Peyer's patch (tissue), 4 donors: ENCODE measurements at regions not wholly inside any gene's neighbourhood (a gene's known extent, or its start where the extent isn't known, plus 50 kb on each side); places are given as distances from the start of the nearest gene placed in this dataset.

Experiments used
- DNase-seq, 3 donors: peaks; one replicate each; pipeline ENCODE4 v3.0.0-alpha.2; 2017 to 2019
- H3K27ac ChIP-seq, 4 donors: fragments of 200-600 bp; sonication (generic); one replicate each; pipeline ENCODE4 v1.5.1; 2016 to 2019
- H3K27me3 ChIP-seq, 2 donors: fragments of 200-600 bp; sonication (generic); one replicate each; pipeline ENCODE4 v1.5.1; 2019
- H3K36me3 ChIP-seq, 3 donors: fragments of 200-600 bp; sonication (generic); one replicate each; pipeline ENCODE4 v1.5.1; 2016 to 2019
- H3K4me1 ChIP-seq, 4 donors: fragments of 200-600 bp; sonication (generic); one replicate each; pipeline ENCODE4 v1.5.1; 2016 to 2019
- H3K4me3 ChIP-seq, 4 donors: fragments of 200-600 bp; sonication (generic); 1 replicate in 3 of 4; 2 replicates in 1 of 4; pipeline ENCODE4 v1.5.1; 2016 to 2019; ENCODE audit warnings: mild to moderate bottlenecking in 1 of 4
- H3K9me3 ChIP-seq, 4 donors: fragments of 200-600 bp; sonication (generic); one replicate each; pipeline ENCODE4 v1.5.1; 2016 to 2019; ENCODE audit warnings: mild to moderate bottlenecking in 1 of 4
- CTCF ChIP-seq, 6 experiments: fragments of 450-650 bp in 4 of 6; fragments of 200-600 bp in 2 of 6; sonication (generic) in 1 of 6; IDR thresholded peaks; one replicate each; pipeline ENCODE4 v1.5.1; 2017 to 2019; ENCODE audit warnings: antibody characterized with exemption in 6 of 6, mild to moderate bottlenecking in 3 of 6, moderate library complexity in 1 of 6
- POLR2A ChIP-seq, 2 donors: fragments of 450-650 bp; IDR thresholded peaks; one replicate each; pipeline ENCODE4 v1.5.1; 2017; ENCODE audit warnings: antibody characterized with exemption in 2 of 2, mild to moderate bottlenecking in 2 of 2, moderate library complexity in 2 of 2

- H3K36me3 ChIP-seq: no peaks in the 10 kb centered on the region
- peak in 1 of 3 donors; percentile 68 for DNase-seq
- H3K4me3 ChIP-seq: no peak overlapping the region
- H3K27me3 ChIP-seq: no peaks in the 10 kb centered on the region
- H3K4me1 ChIP-seq: peaks cover 0 to 7% (median 0%) of the 10 kb centered on the region in 4 donors
- TF ChIP-seq CTCF (IDR thresholded peaks at IDR 0.05) (no peak), POLR2A (IDR thresholded peaks at IDR 0.05) (no peak)
- no peaks in the 10 kb centered on the region for H3K9me3 ChIP-seq
- no peak overlapping the region for H3K27ac ChIP-seq
These were observed 67.4 kb downstream of the PHLDA1 start for GRCh38 chr12:75964150-75964549.

- peaks cover 0 to 10% (median 0%) of the 10 kb centered on the region in 4 donors for H3K4me1 ChIP-seq
- H3K4me3 ChIP-seq: no peak overlapping the region
- TF ChIP-seq CTCF (IDR thresholded peaks at IDR 0.05) (no peak), POLR2A (IDR thresholded peaks at IDR 0.05) (no peak)
- no peaks in the 10 kb centered on the region for H3K9me3 ChIP-seq
- H3K36me3 ChIP-seq: no peaks in the 10 kb centered on the region
- H3K27me3 ChIP-seq: no peaks in the 10 kb centered on the region
- no peak for DNase-seq
- no peak overlapping the region for H3K27ac ChIP-seq
These were observed 69.7 kb downstream of the PHLDA1 start for GRCh38 chr12:75961878-75962277.

- H3K36me3 ChIP-seq: no peaks in the 10 kb centered on the region
- no peak for DNase-seq
- TF ChIP-seq CTCF (IDR thresholded peaks at IDR 0.05) (no peak), POLR2A (IDR thresholded peaks at IDR 0.05) (no peak)
- H3K27me3 ChIP-seq: no peaks in the 10 kb centered on the region
- peaks cover 0 to 10% (median 0%) of the 10 kb centered on the region in 4 donors for H3K4me1 ChIP-seq
- H3K9me3 ChIP-seq: no peaks in the 10 kb centered on the region
- H3K4me3 ChIP-seq: no peak overlapping the region
- H3K27ac ChIP-seq: no peak overlapping the region
These were observed 70.5 kb downstream of the PHLDA1 start for GRCh38 chr12:75960954-75961661.

GRCh38 chr12:75960086-75960910 lies 71.3 kb downstream of the PHLDA1 start:
- Histone ChIP-seq H3K27ac (no peak overlapping the region), H3K4me1 (peaks cover 0 to 10% (median 0%) of the 10 kb centered on the region in 4 donors), H3K36me3 (no peaks in the 10 kb centered on the region), H3K9me3 (no peaks in the 10 kb centered on the region), H3K4me3 (no peak overlapping the region), H3K27me3 (no peaks in the 10 kb centered on the region)
- TF ChIP-seq CTCF (IDR thresholded peaks at IDR 0.05) (no peak), POLR2A (IDR thresholded peaks at IDR 0.05) (no peak)
- DNase-seq: peak in 1 of 3 donors; percentile 53

GRCh38 chr12:75959506-75959905 lies 72.1 kb downstream of the PHLDA1 start:
- no peak overlapping the region for H3K4me3 ChIP-seq
- no peak for TF ChIP-seq CTCF (IDR thresholded peaks at IDR 0.05)
- TF ChIP-seq POLR2A (IDR thresholded peaks at IDR 0.05): no peak
- peaks cover 0 to 10% (median 0%) of the 10 kb centered on the region in 4 donors for H3K4me1 ChIP-seq
- no peaks in the 10 kb centered on the region for H3K9me3 ChIP-seq
- DNase-seq: no peak
- H3K36me3 ChIP-seq: no peaks in the 10 kb centered on the region
- no peaks in the 10 kb centered on the region for H3K27me3 ChIP-seq
- H3K27ac ChIP-seq: no peak overlapping the region
